ENCODE measurements at regions not wholly inside any gene's neighbourhood (a gene's known extent, or its start where the extent isn't known, plus 50 kb on each side); places are given as distances from the start of the nearest gene placed in this dataset.

GRCh38 chr9:1434811-1435210 lies 384.7 kb downstream of the DMRT2 start:
- no peak for DNase-seq

GRCh38 chr9:1440256-1440655 lies 390.1 kb downstream of the DMRT2 start:
- DNase-seq: no peak

GRCh38 chr9:1442105-1442504 lies 391.9 kb downstream of the DMRT2 start:
- no peak for DNase-seq

GRCh38 chr9:1443450-1443849 lies 393.3 kb downstream of the DMRT2 start:
- DNase-seq: no peak

GRCh38 chr9:1446671-1447070 lies 396.5 kb downstream of the DMRT2 start:
- no peak for DNase-seq

- no peak for DNase-seq
Measured at GRCh38 chr9:1453636-1454035, 403.5 kb downstream of the DMRT2 start.

GRCh38 chr9:1454211-1454610 lies 404.1 kb downstream of the DMRT2 start:
- DNase-seq: no peak

GRCh38 chr9:1454616-1455347 lies 404.6 kb downstream of the DMRT2 start:
- no peak for DNase-seq

- DNase-seq: no peak
Measured at GRCh38 chr9:1455766-1456165, 405.6 kb downstream of the DMRT2 start.

- no peak for DNase-seq
Measured at GRCh38 chr9:1456301-1457024, 406.3 kb downstream of the DMRT2 start.

- DNase-seq: no peak
Measured at GRCh38 chr9:1457460-1457859, 407.3 kb downstream of the DMRT2 start.

- DNase-seq: peak; percentile 12
Measured at GRCh38 chr9:1458503-1458902, 408.3 kb downstream of the DMRT2 start.

- peak; percentile 10 for DNase-seq
Measured at GRCh38 chr9:1460143-1460769, 410.1 kb downstream of the DMRT2 start.

- DNase-seq: no peak
Measured at GRCh38 chr9:1461812-1462211, 411.7 kb downstream of the DMRT2 start.

- DNase-seq: no peak
Measured at GRCh38 chr9:1462626-1463308, 412.6 kb downstream of the DMRT2 start.

- DNase-seq: no peak
Measured at GRCh38 chr9:1469996-1470395, 419.8 kb downstream of the DMRT2 start.

GRCh38 chr9:1473956-1474634 lies 423.9 kb downstream of the DMRT2 start:
- no peak for DNase-seq

- no peak for DNase-seq
Measured at GRCh38 chr9:1474671-1475070, 424.5 kb downstream of the DMRT2 start.

GRCh38 chr9:1490341-1491232 lies 440.4 kb downstream of the DMRT2 start:
- DNase-seq: no peak

GRCh38 chr9:1492156-1492555 lies 442.0 kb downstream of the DMRT2 start:
- DNase-seq: peak; percentile 4

- DNase-seq: peak; percentile 51
Measured at GRCh38 chr9:1495282-1496030, 445.3 kb downstream of the DMRT2 start.
